ENCODE measurements at regions not wholly inside any gene's neighbourhood (a gene's known extent, or its start where the extent isn't known, plus 50 kb on each side); places are given as distances from the start of the nearest gene placed in this dataset.

- TF ChIP-seq, protein P1, sequence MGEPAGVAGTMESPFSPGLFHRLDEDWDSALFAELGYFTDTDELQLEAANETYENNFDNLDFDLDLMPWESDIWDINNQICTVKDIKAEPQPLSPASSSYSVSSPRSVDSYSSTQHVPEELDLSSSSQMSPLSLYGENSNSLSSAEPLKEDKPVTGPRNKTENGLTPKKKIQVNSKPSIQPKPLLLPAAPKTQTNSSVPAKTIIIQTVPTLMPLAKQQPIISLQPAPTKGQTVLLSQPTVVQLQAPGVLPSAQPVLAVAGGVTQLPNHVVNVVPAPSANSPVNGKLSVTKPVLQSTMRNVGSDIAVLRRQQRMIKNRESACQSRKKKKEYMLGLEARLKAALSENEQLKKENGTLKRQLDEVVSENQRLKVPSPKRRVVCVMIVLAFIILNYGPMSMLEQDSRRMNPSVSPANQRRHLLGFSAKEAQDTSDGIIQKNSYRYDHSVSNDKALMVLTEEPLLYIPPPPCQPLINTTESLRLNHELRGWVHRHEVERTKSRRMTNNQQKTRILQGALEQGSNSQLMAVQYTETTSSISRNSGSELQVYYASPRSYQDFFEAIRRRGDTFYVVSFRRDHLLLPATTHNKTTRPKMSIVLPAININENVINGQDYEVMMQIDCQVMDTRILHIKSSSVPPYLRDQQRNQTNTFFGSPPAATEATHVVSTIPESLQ (CRISPR knock-in tag; IDR thresholded peaks at IDR 0.05): no peak
- TF ChIP-seq MLX (CRISPR knock-in tag; IDR thresholded peaks at IDR 0.05): no peak
- TF ChIP-seq ESRRA (CRISPR knock-in tag; IDR thresholded peaks at IDR 0.05; ENCODE audit: borderline replicate concordance): no peak
These were observed 393.6 kb upstream of the JAG1 start for GRCh38 chr20:11067359-11067758.
